ENCODE measurements at regions not wholly inside any gene's neighbourhood (a gene's known extent, or its start where the extent isn't known, plus 50 kb on each side); places are given as distances from the start of the nearest gene placed in this dataset.
"Not testable (repeated sequence)": the region's sequence is repeated elsewhere in the genome, so short reads cannot be mapped to it uniquely, and the experiment has no call there.

DNA sequence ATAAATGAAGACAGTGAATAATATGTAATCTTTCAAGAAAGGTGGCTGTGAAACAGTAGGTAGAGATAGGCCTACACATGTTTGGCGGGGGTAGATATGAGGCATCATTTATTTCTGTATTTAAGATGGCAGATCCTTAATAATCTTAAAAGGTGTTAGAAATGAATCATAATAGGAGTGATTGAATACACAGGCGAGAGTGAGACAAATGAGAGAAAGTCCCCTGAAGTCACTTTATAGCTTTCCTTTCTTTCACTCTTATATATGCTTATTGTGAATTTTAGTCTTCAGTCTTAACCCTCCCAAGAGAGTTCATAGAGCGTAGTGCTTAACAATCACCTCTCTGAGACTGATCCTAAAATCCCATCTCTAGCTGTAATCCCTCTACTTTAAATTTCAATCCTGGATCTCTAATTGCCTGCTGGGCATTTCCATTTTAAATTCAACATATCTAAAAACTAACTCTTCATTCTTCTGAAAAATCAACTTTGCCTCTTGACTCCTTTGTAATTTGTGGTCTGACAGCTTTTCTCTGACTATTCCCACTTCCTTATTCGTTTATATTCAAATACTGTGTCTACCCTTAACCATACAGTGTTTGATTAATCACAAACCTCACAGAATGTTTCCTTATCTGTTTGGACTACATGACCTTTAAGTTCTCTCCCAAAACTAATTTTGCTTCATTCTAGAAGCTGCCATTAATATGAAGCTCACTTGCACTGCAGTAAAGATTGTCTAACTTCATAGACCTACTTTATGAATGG is 463.7 kb upstream of the FSIP2 start:
- DNase-seq = no peak

DNA sequence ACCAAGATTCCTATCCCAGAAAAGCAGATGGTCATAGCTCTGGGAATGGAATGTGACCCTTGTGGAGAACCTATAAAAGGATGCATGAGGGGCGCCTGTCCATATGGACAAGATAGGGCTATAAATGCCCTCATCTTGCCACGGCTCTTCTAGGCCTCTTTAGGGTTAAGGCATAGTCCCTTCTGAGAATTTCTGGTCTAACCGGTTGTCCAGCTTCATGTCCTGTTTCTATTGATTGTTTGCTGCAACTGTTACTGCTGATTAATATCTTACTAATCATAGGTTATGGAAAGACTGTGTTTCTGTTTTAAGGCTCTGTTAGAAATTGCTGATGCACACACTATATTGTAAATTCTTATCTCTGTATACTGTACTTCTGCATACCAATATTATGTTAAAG is 462.6 kb upstream of the FSIP2 start:
- not testable (repeated sequence) for DNase-seq

DNA sequence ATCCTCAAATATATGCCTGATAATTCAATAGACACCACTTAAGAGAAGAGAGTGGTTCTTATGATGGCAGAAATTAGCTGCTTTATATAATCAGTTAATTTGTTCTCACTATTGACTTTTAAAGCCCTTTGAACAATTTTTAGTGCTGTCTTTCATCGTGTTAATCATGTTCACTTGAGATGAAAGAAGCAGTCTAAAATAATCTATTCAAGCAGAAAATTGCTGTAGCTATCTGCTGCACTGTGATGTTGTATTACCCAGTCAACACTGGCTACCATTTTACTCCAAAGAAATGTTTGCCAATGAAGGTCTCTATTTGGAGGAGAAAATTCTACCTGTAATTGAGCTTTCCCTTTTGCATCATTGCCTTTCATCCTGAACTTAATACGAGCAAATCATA is 459.8 kb upstream of the FSIP2 start:
- DNase-seq = no peak

DNA sequence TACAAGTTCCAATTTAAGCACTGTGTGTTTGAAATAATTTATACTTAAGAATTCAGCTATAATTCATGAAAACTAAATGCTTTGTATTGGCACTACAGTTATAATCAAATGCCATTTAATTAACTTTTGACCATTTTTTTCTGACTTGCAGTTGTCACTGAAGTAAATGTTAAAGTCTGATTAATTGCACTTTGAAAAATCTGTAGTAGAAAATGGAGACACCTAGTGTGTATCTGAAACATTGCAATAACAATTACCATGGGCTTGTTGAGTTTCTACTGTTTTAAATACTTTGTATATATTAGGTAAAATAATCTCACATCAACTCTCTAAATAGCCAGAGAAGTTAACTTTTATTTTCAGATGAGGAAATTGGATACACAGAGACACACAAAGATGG is 458.6 kb upstream of the FSIP2 start:
- peak; percentile 7 to 21 for DNase-seq

GRCh38 chr2:185284696-185285095 is 453.9 kb upstream of the FSIP2 start:
- no peak for DNase-seq

GRCh38 chr2:185290012-185290411 is 448.6 kb upstream of the FSIP2 start:
- not testable (repeated sequence) for DNase-seq

DNA sequence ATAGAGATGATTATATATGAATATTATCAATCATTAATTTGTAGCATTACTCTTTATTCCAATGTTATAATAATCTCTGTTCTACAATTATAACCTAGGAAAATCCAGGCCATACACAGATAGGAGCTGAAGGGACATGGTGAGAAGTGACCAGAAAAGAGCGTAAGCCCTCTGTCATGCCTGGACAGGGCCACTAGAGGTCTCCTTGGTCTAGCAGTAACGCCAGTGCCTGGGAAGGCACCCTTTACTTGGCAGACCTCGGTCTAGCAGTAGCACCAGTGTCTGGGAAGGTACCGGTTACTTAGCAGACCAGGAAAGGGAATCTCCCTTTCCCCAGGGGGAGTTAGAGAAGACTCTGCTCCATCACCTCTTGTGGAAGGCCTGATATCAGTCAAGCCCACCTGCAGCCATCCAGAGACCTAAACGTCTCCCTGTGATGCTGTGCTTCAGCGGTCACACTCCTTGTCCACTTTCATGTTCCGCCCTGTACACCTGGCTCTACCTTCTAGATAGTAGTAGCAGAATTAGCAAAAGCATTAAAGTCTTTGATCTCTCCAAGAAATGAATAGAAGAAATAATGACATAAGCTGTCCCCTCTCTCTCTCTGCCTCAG is 447.5 kb upstream of the FSIP2 start:
- DNase-seq = peak; percentile 33 to 47

- DNase-seq = no peak
Observed at GRCh38 chr2:185299867-185300266, 438.7 kb upstream of the FSIP2 start.

GRCh38 chr2:185306119-185306518 is 432.5 kb upstream of the FSIP2 start:
- DNase-seq = no peak

DNA sequence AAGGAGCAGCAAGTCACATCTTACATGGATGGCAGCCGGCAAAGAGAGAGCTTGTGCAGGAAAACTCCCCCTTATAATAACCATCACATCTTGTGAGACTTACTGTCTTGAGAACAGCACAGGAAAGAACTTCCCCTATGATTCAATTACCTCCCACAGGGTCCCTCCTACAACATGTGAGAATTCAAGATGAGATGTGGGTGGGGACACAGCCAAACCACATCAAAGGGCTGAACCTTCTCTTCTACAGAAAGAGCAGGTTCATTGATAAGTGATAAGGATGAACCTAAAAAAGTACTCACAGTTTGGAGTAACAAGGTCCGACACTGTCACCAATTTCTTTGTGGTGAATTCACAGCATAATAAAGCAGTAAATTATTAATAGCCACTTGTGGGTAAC is 422.2 kb upstream of the FSIP2 start:
- no peak for DNase-seq

DNA sequence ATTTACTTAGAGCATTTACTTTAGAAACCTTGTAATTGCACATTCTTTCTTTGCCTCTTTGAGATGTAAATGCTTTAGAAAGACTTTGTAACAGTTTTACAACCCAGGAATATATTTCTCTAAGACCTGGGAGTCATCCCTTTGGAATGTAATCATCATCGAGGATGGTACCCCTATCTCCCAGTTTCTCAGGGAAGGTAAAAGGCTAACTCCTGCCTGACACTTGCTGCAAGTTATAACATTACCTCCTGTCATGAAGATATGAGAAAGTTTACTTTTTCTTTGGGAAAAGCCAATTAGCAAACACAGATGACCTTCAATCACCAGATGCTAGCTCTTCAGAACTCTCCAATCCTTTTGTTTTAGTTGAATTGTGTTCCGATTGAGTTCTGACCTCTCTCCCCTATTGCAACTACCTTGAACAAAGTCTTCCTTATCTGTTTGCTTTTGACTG is 420.3 kb upstream of the FSIP2 start:
- DNase-seq = no peak

DNA sequence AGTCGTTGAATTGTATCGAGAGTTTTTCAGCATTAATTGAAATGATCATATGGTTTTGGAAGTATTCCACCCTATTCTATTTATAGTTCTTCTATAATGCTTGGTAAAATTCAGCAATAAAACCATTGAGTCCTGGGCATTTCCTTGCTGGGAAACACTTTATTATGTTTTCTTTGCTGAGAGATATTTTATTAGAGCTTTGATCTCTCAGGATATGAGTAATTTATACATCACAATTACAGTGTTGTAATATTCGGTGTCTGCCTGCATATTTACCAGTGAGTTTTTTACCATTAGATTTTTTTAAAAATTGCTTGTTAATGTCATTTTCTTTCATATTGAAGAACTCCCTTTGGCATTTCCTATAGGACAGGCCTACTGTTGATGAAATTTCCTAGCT is 402.7 kb upstream of the FSIP2 start:
- no peak for DNase-seq

DNA sequence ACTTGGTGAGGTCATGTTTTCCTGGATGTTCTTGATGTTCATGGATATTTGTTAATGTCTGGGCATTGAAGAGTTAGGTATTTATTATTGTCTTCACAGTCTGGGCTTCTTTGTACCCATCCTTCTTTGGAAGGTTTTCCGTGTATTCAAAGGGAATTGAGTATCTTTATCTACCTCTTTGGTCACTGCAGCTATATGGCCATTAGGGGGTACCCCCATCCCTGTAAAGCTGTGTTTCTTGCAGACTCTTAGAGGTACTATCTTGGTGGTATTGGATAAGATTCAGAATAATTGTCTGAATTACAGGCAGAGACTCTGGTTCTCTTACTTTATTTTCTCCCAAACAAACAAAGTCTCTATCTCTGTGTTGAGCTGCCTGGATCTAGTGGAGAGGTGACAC is 401.6 kb upstream of the FSIP2 start:
- DNase-seq = no peak

DNA sequence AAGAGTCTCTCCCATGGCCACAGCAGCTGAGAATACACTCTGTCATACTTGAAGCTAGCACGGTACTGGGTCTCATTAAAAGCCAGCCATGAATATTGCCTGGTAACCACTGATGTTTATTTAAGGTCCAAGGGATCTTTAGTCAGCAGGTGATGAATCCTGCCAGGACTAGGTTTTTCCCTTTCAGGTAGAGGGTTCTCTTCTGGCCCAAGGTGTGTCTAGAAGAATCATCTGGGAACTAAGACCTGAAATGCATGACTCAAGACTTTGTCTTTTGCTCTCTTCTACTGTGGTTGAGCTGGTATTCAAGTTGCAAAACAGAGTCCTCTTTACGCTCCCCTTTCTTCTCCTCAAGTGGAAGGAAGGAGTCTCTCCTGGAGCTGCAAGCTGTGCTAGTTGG is 400.5 kb upstream of the FSIP2 start:
- DNase-seq = no peak

GRCh38 chr2:185347445-185347844 is 391.2 kb upstream of the FSIP2 start:
- no peak for DNase-seq

DNA sequence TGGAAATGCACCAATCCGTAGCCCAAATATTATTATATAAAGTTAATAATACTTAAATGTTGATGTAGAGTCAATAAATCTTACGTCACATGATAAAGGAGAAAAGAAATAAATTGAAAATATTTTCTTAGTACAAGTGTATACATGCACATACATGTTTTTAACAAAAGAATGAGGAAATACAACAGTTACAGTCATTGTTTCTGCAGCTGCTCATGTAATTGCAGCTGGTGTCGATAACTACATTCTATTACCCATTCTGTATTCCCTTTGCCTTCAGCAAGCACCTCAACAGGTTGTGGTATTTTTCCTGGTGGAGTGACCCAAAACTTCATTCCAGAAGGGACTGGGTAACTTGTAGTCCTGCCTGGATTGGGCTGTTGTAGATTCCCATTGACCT is 377.8 kb upstream of the FSIP2 start:
- DNase-seq = no peak

DNA sequence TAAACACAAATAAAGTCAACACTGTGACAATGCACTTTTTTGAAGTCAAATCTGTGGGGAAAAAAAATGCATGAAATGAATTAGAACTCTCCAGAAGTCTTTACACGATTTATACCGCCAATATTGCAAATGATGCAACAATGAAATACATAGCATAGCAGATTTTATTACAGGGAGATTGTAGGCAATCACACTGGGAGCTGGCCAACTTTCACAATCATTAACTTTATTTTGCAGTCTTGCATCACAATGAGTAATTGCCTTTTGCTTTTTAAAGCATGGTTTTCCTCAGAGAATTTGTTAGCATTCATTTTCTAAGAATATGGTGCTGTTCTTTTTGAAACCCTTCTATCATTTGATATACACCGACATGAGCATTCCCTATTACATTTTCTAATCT is 366.4 kb upstream of the FSIP2 start:
- DNase-seq = no peak

- DNase-seq = no peak
Observed at GRCh38 chr2:185373229-185373628, 365.4 kb upstream of the FSIP2 start.

- no peak for DNase-seq
Observed at GRCh38 chr2:185374878-185375277, 363.7 kb upstream of the FSIP2 start.

DNA sequence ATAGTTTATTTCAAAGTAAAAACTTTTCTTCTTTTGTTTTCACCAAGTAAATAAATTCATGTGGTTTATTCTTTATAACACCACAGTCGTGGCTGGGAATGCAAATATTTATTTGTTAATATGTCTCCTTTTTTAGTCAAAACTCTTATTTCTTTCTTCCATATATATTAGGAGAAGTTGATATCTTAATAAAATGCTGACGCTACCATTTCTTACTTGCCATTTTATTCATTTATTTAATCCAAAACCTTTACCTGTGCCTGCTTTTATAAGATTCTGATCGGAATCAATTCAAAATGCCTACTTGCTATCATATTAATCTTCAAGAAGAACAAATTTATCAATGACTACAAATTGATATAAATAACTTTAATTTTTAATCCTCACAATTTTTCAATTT is 362.9 kb upstream of the FSIP2 start:
- no peak for DNase-seq

DNA sequence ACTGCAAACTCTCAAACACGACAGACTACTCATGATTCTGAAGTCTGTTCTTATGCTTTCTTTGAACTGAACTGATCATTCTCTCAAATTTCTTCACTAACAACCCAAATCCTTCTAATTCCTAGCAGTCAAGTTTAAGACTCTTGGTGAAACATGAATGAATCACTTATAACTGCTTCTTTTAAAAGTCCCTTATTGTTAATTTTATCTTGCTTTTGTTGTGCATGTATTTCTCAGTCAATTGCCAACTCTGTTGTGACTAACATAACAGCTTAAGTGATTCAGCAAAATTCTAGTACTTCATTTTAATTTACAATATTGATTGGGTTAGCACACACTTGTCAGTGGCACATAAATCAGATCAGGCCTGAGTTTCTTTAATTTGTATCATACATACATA is 357.0 kb upstream of the FSIP2 start:
- DNase-seq = no peak

DNA sequence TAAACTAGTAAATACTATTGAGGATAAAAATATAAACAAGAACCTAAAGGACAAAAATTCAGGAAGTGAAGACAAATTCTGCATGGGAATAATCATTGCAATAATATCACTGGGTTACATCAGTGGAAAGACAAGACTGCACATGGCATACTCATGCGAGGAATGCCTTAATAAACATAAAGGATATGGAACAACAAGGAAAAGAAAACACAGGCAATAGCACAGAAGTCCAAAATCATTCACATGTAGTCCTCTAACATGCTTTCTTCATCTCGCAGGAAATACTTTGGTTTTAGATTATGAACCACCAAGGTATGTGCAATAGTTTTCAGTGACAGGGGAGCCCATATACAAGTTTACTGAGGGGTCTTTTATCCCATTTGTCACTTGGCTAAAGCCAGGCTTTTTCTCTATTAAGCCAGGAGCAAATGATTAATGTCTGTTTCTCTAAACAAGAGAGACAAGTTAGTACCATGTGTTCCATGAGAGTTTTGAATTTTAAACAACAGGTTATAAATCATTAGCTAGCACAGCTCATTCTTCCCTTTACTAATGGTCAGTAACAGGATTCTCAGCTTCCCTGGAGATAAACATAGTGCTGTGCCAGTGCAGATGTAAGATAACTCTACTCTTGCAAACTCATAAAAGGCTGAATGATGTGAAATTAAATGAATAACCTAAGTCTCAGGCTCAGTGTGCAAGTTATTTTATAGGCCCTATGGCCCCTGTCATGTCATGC is 353.6 kb upstream of the FSIP2 start:
- DNase-seq = no peak

- DNase-seq = no peak
Observed at GRCh38 chr2:185388226-185388625, 350.4 kb upstream of the FSIP2 start.

DNA sequence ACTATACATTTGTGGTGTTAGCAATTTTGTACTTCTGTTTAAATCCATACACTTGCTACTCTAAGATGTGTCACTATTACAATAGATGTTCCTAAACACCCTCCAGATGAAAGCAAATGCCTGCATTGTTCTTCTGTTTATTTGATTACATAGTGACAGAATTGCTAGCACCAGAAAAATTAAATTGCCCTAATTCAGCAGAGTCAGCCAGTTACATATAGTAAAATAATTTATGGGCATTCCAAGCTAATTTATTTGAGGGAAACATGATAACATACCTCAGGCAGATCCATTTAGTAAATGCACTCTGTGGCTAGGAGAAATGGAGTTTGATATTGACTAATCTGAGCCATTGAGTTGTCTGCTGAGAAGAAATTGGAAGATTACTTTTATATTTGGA is 347.1 kb upstream of the FSIP2 start:
- DNase-seq = no peak

Data from AML-193 (cell line).